ENCODE measurements at regions not wholly inside any gene's neighbourhood (a gene's known extent, or its start where the extent isn't known, plus 50 kb on each side); places are given as distances from the start of the nearest gene placed in this dataset.

DNA sequence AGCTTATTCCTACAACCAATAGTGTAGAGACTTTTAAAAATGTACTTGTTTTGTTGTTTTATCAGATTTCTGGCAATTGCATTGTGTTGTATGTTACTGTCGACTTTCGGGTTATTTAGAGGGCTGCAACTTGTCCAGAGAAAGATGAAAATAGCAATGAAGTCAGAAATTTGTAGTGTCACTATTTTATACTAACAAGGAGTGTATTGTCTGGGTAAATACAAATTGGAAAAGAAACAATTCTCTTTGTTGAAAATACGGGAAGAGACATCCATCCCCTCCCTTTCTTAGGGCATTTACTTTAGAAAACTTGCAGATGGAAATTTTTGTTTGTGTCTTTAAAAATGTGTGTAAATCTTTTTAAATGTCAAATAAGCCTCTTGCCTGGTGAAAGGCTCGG lies 792.0 kb downstream of the PCDH18 start:
- Histone ChIP-seq H3K4me3 (ENCODE audit: low read depth, low read length) (no peak overlapping the region), H3K9me3 (ENCODE audit: control insufficient read depth, insufficient read depth, low read length) (no peaks in the 10 kb centered on the region), H3K27ac (ENCODE audit: low read depth, low read length) (no peak overlapping the region), H3K27me3 (ENCODE audit: control insufficient read depth, insufficient read depth, low read length) (no peaks in the 10 kb centered on the region)
- ChIA-PET CTCF (interaction anchor here (1.4 kb wide), 1 partner anchor 124 kb away, joined by 5 read pairs; no protein-coding TSS in a partner anchor), POLR2A (no interaction called here)
- DNase-seq (ENCODE audit: low read depth, low spot score): no peak
- TF ChIP-seq, protein P1, sequence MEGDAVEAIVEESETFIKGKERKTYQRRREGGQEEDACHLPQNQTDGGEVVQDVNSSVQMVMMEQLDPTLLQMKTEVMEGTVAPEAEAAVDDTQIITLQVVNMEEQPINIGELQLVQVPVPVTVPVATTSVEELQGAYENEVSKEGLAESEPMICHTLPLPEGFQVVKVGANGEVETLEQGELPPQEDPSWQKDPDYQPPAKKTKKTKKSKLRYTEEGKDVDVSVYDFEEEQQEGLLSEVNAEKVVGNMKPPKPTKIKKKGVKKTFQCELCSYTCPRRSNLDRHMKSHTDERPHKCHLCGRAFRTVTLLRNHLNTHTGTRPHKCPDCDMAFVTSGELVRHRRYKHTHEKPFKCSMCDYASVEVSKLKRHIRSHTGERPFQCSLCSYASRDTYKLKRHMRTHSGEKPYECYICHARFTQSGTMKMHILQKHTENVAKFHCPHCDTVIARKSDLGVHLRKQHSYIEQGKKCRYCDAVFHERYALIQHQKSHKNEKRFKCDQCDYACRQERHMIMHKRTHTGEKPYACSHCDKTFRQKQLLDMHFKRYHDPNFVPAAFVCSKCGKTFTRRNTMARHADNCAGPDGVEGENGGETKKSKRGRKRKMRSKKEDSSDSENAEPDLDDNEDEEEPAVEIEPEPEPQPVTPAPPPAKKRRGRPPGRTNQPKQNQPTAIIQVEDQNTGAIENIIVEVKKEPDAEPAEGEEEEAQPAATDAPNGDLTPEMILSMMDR (IDR thresholded peaks at IDR 0.05; ENCODE audit: low read depth, low read length): no peak

DNA sequence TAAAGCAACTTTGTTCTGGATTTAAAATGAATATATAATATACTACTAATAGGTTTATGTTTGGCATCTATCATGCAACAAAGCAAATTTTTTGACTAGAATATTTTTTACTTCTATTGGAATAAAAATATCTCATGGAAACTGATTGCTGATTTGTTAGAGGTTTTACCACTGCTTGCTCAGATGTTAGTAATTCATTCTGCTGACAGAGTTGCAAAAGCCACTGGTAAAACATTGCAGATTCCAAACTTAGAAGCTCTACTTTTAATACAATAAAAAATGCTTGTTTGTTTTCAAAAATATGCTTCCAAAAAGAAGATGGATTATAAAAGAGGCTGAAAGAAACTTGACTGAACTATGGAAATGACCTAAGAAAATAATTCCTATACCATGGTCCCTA lies 795.2 kb downstream of the PCDH18 start:
- H3K9me3 ChIP-seq (ENCODE audit: control insufficient read depth, insufficient read depth, low read length): no peaks in the 10 kb centered on the region
- DNase-seq (ENCODE audit: low read depth, low spot score): no peak
- TF ChIP-seq, protein P1 (IDR thresholded peaks at IDR 0.05; ENCODE audit: low read depth, low read length): no peak
- H3K27me3 ChIP-seq (ENCODE audit: control insufficient read depth, insufficient read depth, low read length): no peaks in the 10 kb centered on the region
- no peak overlapping the region for H3K4me3 ChIP-seq (ENCODE audit: low read depth, low read length)
- ChIA-PET POLR2A (no interaction called here), CTCF (interaction anchor here (1.2 kb wide), 1 partner anchor 25 kb away, joined by 4 read pairs; no protein-coding TSS in a partner anchor)
- H3K27ac ChIP-seq (ENCODE audit: low read depth, low read length): no peak overlapping the region

DNA sequence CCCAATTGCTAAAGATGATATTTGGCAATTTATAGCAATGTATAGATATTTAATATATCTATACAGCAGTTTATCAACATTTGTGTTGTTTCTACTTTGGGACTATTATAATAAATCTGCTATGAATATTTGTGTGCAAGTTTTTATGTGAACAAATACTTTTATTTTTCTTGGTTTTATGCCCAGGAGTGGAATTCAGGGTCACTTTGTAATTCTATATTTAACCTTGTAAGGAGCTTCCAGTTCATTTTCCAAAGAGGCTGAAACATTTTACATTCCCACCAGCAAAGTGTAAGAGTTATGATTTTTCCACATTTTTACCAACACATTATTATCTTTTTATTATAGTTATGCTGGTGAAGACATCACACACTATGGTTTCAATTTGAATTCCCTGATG lies 801.3 kb downstream of the PCDH18 start:
- TF ChIP-seq, protein P1 (IDR thresholded peaks at IDR 0.05; ENCODE audit: low read depth, low read length): no peak
- no peaks in the 10 kb centered on the region for H3K9me3 ChIP-seq (ENCODE audit: control insufficient read depth, insufficient read depth, low read length)
- H3K4me3 ChIP-seq (ENCODE audit: low read depth, low read length): no peak overlapping the region
- no peak overlapping the region for H3K27ac ChIP-seq (ENCODE audit: low read depth, low read length)
- no peaks in the 10 kb centered on the region for H3K27me3 ChIP-seq (ENCODE audit: control insufficient read depth, insufficient read depth, low read length)
- DNase-seq (ENCODE audit: low read depth, low spot score): no peak
- POLR2A ChIA-PET: no interaction called here
- CTCF ChIA-PET: no interaction called here

DNA sequence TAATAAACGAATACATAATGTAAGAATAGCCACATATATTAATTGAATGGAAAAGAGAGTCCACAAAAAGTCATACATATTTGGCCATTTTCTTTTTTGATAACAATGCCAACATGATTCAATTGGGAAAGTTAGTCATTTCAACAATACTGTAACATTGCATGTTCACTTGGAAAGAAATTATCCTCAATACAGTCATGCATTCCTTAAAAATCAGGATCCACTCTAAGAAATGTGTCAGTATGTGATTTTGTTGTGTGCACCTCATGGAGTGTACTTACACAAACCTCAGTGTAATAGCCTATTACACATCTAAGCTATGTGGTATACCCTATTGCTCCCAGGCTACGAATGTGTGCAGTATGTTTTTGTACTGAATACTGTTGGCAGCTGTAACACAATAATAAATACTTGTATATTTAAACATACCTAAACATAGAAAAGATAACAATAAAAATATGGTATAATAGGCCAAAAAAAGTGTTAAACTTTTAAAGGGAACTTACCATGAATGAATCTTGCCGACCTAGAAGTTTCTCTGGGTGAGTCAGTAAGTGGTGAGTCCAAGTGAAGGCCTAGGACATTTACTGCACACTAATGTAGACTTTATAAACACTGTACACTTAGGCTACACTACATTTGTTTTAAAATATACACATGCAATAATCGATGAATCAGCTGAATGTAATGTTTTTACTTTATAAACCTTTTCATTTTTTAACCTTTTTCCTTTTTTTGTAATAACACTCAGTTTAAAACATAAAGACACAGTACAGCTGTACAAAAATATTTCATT lies 806.8 kb downstream of the PCDH18 start:
- CTCF ChIA-PET: no interaction called here
- Histone ChIP-seq H3K9me3 (ENCODE audit: control insufficient read depth, insufficient read depth, low read length) (no peaks in the 10 kb centered on the region), H3K27ac (ENCODE audit: low read depth, low read length) (no peak overlapping the region), H3K27me3 (ENCODE audit: control insufficient read depth, insufficient read depth, low read length) (no peaks in the 10 kb centered on the region), H3K4me3 (ENCODE audit: low read depth, low read length) (no peak overlapping the region)
- DNase-seq (ENCODE audit: low read depth, low spot score): no peak
- TF ChIP-seq, protein P1 (IDR thresholded peaks at IDR 0.05; ENCODE audit: low read depth, low read length): no peak
- POLR2A ChIA-PET: interaction anchor here (0.6 to 1.1 kb wide), 3 partner anchors 12 to 23 kb away, joined by 3 to 6 read pairs (median 3); no protein-coding TSS in a partner anchor

DNA sequence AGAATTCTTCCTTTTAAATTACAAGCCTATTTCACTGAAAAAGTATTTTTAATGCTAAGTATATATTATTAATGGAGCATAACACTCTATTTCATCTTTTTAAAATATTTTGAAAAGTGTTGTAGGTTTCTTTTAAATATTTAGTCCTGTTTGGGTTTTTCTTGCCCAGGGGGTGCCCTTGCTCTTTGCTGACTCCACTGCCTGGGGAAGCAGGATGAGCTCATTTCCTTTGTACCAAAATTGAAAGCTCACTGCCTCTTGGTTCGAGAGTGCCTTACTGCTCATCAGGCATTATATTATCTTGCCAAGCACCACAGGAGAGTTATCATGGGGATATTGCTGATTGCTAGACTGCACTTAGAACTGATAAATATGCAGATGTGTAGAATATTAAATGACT lies 819.2 kb downstream of the PCDH18 start:
- DNase-seq (ENCODE audit: low read depth, low spot score): peak; percentile 24
- no peaks in the 10 kb centered on the region for H3K9me3 ChIP-seq (ENCODE audit: control insufficient read depth, insufficient read depth, low read length)
- no peak overlapping the region for H3K27ac ChIP-seq (ENCODE audit: low read depth, low read length)
- CTCF ChIA-PET: interaction anchor here (0.6 to 2.9 kb wide), 9 partner anchors 19 to 169 kb away, joined by 3 to 72 read pairs (median 3); no protein-coding TSS in a partner anchor
- POLR2A ChIA-PET: no interaction called here
- H3K27me3 ChIP-seq (ENCODE audit: control insufficient read depth, insufficient read depth, low read length): no peaks in the 10 kb centered on the region
- peak overlapping the region; percentile 20 for H3K4me3 ChIP-seq (ENCODE audit: low read depth, low read length)
- TF ChIP-seq, protein P1 (IDR thresholded peaks at IDR 0.05; ENCODE audit: low read depth, low read length): peak; percentile 47
